DMS 273 treated with DMSO at 0.1 percent for 48 hours (cell line): ENCODE measurements at regions not wholly inside any gene's neighbourhood (a gene's known extent, or its start where the extent isn't known, plus 50 kb on each side); places are given as distances from the start of the nearest gene placed in this dataset.

ENCODE experiments used
- DNase-seq: peaks from one replicate; lab custom pipeline; 2025; lab: John Stamatoyannopoulos, UW

DNA sequence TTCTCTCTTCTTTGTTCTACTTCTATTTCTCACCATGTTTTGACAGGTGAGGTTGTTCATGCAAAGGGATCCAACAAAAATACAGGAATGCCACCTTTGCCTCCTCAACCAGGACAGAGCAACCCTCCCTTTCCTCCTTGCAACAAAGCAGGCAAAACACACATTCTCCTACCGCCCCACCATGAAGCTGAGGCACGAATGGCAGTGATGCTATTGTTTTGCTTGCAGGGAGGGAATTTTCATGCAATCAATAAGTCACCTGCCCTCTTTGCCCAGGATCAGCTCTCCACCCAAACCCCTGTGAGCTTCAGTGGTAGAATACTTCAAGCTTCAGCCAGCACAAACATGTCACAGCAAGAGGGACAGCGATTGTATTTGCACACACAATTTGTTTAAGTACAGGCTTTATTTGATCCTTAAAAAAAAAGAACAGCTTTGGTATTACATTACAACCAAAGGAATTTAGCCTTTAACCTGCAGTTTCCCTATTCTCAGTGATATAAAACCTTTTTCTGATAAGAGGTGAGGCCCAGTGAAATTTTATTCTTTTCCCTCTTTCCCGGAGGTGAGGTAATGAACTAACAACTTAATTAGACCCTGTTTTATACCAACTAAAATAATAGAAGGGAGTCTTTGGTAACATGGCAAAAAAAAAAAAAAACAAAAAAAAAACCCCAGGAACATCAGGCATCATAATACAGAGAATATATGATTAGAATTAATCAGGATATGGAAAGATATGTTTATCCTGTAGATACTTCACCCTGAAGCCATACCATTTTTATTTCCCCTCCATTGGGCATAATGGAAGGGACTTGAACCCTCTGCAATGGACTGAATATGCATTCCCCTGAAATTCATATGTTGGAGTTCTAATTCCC, 87.0 kb upstream of the EEA1 start:
- no peak for DNase-seq

DNA sequence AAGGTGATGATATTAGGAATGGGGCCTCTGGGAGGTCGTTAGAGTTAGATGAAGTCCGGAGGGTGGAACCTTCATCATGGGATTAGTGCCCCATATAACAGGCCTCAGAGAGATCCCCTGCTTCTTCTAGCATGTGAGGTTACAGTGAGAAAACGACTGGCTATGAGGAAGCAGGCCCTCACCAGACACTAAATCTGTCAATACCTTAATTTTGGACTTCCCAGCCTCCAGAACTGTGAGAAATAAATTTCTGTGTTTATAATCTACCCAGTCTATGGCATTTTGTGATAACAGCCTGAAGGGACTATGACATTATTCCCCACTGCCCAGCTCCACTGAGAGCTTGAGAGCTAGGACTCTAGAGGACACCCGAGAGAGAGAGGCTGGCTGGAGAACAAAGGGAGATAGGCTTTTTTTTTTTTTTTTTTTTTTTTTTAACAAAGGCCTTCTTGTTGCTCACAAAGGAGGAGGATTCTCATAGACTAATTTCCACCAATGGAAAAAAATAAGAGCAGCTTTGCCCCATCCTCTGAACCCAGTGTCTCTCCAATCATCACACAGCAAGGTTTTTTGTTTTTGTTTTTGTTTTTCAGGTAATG, 87.8 kb upstream of the EEA1 start:
- no peak for DNase-seq

DNA sequence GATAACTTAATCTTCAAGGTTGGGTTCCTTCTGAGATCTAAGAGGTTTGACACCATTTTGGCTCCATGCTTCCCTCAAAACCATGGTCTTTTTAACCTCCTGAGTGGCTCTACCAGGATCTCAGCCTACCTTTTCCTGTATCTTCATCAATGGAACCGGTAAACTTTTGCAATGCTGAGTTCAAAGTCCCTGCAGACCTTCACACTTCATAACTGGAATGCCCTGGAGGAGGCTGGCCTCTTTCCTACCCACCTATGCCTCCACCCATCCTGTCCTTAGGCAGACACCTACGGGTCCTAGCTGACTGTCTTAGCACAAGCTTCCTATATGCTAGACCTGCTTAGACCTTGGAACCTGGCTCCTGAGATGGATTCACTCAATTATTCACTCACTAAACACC, 89.5 kb upstream of the EEA1 start:
- no peak for DNase-seq

DNA sequence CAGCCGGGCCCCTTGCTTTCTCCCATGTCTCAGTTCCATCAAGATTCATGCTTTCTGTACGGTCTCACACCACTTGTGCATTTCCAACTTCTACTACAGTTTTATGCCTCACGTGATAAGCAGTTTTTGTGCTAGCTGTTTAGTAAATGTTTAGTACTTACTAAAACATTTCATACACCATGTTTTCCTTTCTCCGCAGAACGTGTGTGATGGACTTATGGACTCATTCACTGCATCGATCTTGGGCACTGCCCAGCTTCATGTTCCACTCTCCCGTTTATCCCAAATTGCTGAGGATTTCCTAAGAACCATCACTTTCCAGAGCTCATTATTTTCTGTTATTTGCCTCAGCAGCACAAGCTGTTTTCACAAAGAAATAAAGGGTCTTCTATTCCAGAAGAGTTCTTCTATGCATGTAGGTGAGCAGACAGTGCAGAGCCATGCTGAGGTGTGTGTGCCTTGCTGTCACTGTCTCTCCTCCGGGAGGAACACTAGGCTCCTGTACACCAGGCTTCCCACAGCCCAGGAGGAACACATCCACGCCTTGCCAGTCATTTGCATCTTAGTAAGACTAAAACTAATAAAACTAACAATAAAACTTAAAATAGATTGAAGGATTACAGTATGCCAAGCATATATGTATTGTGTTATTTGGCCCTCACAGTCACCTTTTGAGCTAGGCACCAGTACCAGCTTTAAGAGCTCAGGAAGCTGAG, 90.3 kb upstream of the EEA1 start:
- no peak for DNase-seq

DNA sequence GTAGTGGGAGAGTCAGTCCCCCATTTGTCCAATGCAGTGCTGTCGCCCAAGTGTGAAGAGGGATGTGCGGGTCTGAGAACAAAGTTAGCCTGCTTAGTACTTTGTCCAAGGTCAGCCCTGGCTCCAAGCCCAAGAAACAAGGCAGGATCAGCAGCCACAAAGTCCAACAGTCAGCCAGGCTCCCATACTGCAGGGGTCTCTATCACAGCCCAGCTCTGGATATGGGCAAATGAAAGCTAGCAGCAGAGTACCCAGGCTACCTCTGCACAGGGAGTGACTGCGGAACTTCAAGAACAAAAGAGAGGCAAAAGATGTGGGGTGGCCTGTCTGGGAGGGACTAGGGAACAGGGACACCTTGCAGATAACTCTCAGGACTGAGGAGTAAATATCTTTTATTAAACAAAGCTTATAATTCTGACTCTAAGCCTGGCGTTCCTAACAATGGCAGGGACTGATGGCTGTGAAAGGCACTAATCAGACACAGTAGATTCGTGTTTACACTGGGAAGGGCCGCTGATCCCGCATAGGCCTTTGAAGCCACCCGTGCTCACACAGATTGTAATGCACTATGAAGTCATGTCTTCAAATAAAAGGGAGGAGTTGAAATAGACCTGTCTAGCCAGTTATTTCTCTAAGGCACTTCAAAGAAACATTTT, 91.0 kb upstream of the EEA1 start:
- no peak for DNase-seq

DNA sequence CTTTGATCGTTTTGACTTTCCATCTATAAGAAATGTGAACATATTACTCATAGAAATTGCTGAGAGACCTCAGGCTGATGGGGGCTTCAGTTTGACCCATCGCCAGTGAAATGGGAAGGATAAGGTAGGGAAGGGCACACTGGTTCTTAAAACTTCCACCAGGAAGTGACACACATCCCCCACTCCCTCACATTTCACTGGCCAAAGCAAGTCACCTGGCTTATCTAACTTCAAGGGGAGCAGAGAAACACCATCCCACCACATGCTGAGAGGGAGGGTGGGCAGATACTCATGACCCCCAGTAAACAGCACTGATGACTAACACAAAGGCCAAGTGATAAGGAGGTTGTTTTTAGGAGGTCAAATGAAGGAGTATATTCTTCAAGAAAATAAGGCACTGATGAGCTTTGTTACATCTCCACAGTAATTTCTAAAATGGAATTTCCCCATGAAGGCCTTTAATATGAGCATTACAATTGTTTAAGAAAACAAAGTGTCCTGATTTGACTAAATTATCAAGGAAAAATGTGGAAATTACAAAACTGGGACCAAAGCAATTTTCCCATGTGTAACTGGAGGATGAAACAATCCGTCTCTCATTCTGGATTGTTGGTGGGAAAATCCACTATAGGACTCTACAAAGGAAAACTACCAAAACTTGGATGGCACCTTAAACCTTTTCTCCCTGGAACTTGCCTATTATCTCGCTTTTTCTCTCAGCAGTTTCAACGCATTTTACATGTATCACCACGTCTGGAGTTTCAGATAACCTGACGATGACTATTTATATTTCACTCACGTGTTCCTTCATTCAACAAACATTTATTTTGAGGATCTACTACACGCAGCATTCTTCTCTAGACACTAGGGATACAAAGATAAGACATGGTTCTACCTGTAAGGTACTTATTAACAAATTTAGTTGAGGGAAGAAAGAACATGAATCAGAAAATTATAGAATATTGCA, 91.8 kb upstream of the EEA1 start:
- DNase-seq: no peak

DNA sequence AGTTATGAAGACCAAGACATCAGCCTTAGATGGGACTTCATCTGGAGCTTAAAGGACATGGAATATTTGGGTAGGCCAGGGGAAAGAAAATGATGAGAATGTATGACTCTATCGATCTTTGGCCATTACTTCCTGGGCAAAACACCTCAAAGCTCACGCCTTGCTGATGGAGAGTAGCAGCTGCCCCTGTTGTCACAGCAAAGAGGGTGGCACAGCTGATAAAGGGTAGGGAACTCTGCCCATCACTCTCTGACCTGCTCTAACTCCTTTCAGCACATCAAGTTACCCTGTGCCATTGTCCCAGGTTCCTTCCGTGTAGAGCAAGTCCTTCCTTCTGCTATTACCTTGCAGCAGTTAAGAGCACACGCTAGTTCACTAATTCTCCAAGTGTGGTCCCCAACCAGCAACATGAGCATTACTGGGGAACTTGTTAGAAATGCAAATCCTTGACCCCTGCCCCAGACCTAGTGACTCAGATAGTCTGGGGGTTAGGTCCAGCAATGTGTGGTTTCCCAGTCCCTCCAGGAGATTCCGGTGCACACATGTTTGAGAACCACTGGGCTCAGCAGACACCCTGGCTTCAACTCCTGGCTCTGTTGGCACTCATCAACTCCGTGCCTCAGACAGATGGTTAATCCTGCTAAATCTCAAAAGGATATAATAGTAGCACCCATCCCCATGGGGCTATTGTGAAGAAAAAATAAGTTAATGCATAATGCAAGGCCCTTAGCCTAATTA, 93.7 kb upstream of the EEA1 start:
- no peak for DNase-seq

DNA sequence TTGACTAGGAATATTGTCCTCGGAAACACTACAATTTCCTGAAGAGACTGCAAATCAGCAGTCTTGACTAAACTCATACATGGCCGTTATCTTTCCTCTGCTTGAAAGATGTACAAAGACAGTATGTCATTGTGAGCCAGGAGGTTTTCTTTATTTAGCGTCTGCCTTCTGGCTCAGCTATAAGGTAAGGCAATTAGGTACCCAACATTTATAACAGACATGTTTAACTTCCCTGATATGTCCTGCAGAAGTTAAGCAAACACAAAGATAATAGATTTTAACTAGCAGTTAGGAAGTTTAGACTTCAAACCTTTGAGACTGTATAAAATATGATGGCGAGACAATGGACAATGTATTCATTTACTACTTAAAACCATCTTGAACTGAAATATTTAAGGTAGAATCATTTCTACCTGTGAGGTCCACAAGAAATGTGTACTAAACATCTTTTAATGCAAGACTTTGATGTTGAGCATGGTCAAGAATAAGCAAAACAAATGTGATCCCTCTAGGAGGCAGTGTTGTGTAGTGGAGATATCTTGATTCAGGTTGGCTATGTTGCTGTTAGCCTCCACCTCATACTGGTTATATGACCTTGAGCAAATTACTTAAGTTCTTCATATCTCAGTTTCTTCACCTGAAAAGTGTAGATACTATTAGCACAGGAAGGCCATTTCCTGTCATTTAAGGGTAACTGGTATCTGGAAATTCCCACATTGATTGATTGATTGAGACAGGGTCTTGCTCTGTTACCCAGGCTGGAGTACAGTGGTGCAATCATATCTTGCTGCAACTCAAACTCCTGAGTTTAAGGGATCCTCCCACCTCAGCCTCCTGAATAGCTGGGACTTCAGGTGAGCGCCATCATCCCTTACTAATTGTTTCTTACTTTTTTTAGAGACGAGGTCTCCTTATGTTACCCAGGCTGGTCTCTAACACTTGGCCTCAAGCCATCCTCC, 96.3 kb upstream of the EEA1 start:
- no peak for DNase-seq

DNA sequence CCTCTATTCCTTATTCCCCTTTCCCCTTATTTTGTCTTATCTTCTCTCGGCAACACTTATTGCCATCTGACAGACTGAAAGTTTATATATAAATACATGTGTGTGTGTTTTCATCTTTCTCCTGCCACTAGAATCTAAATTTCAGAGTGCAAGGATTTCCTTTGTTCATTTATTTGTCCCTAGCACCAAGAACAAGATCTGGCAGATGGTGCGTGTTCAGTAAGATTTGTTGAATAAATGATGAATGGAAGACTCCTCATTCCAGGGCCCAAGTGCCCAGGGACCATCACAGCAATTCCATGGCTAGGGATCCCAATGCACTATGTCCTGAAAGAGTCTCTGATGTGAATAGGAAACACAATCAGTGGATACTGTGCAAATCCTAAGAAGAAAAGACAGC, 97.9 kb upstream of the EEA1 start:
- no peak for DNase-seq

DNA sequence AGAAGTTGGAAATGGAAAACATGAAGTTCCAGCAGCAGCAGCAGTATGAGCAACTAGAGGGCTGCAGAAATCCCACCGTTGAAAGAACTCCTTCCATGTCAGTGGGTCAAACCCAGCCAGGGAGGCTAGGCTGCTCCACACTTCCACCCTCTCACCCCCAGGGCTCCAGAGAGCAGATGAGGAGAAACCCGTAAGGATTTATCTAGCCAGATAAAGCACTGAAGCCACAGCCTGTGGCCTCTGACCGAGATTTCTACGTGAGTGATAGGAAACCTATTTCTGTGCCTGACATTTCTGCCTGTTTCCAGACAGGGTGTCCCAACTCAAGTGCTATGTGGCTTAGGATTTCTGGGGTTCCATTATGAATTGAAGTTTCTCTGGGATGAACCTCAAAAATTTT, 100.0 kb upstream of the EEA1 start:
- DNase-seq: no peak

DNA sequence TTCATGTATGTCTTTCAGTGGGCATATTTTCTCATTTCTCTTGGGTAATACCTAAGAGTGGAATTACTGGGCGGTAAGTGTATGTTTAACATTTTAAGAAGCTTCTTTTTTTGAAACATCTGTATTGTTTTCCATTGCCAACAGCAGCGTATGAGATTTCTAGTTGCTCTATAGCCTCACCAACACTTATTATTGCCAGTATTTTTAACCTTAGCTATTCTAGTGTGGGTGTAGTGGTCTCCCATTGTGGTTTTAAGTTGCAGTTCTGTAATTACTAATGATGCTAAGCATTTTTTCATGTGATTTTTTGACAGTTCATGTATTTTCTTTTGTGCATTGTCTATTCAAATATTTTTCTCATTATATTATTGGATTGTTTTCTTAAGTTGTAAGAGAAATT, 101.9 kb upstream of the EEA1 start:
- no peak for DNase-seq

DNA sequence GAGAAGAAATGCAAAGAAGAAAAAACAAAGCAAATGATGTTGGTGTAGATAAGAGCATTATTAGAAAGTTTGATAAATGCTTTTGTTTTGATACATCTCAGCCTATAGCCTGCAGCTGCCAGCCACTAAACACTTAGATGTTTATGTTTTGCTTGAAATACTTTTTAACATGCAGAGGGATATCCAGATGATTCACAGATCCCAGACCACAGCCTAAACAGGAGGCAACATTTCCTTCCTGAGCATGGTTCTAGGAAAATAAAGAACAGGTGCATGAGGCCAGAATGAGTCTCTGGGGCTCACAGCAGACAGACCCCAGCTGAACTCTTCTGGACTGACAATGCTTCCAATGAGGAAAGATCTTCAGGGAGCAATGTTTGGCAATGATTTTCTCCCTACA, 103.7 kb upstream of the EEA1 start:
- DNase-seq: no peak

DNA sequence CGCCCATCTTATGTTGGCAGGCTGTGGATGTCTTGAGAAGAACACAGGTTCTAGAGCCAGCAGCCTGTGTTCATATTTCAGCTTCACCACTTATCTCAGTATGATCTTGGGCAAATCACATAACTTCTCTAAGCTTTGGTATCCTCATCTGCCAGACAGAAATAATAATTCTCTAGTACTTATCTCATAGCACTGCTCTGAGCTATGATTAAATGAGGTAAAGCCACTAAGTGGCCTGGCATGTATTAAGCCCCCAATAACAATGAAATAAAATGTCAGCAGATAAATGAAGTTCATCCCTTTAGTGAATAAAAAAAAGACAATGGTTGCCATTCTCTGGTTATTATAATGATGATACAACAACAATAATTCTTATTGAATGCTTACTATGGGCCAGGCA, 104.9 kb upstream of the EEA1 start:
- DNase-seq: no peak

DNA sequence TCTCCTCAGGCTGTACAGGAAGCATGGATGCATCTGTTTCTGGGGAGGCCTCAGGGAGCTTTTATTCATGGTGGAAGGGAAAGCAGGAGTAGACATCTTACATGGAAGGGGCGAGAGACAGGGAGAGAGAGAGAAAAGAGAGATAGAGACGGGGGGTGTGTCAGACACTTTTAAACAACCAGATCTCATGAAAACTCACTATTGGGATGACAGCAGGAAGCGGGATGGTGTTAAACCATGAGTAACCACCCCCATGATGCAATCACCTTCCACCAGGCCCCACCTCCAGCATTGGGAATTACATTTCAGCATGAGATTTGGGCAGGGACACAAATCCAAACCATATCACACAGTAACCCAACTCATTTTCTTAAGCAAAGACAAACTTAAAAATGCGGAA, 110.0 kb upstream of the EEA1 start:
- DNase-seq: no peak

DNA sequence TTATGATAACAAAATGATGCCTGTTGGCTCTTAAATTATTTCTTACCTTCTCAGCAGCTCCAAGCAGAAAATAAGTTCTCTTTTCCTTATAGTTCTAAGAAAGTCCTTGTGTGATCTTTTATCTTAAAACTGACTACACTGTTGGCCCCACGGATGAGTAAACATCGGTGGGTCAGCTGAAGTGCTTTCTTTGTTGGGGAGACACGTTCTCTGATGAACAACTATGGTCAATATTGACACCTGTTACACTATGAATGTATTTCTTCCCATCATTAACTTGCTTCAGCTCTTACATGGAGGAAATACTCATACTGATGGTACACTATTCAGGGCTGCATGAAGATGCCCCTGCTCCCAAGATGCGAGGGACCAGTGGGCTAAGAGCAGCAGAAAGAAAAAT, 110.8 kb upstream of the EEA1 start:
- no peak for DNase-seq

DNA sequence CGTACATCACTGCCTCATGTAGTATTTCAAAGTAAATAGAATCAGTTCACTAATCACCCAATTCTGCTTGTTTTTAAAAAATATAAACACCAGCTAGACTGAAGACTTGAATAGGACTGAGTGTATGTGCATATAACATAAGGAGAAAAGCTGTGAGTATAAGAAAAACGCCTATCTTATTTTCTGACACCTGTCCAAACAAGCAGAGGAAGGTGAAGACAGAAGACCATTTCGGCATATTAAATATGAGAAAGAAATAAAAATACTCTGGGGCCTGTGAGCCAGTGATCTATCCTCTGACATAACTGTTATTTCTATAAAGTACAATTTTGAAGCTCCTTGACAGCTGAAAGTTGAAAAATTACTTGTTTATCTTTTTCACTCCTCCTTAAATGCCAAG, 111.3 kb upstream of the EEA1 start:
- no peak for DNase-seq

DNA sequence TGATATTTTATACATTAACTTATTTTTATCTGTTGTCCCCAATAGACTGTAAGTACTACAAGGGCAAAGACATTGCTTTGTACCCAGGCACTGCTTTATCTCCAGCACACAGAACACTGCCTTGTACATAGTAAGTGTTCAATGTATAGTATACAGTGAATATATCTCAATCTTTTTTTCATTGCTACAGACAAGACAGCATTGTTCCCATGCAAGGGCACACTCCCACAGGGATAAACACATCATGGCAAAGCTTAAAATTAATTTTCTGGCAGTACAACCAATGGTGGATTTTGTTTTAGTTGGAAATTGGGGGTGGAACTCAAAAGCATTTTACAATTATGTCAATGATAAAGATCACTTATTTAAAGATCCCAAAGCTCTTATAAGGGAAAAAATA, 112.3 kb upstream of the EEA1 start:
- no peak for DNase-seq

DNA sequence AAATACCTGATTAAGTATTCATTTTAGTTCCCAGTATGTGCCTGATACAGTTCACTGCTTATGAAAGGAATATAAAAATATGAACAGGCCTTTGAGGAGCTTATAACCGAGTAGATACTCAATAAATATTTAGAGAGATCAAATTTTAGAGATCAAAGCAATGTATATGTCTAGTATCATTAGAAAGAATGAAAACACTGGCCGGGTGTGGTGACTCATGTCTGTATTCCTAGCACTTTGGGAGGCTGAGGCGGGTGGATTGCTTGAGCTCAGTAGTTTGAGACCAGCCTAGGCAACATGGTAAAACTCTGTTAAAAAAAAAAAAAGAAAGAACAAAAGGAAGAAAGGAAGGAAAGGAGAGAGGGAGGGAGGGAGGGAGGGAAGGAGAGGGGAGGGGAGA, 113.2 kb upstream of the EEA1 start:
- no peak for DNase-seq

DNA sequence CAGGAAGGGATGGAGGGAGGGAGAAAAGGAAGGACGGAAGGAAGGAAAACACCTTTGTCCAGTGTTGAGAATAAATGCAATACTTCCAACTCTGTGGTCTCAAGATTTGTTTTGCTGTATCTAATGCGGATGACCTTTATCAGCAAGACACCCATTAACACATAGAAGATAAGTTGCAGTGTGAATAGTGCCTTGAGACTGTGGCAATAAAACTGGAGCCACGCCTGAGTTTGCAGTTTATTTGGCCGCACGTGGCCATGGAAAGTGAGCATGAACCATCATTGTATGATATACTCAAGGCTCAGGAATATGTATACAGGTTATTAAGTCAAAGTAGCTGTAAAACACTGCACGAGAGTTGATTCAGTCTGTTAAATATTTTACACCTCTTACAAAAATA, 113.6 kb upstream of the EEA1 start:
- no peak for DNase-seq
